ENCODE measurements at regions not wholly inside any gene's neighbourhood (a gene's known extent, or its start where the extent isn't known, plus 50 kb on each side); places are given as distances from the start of the nearest gene placed in this dataset.
A peak's percentile ranks its signal among the peaks of the same experiment; 100 is the strongest.

DNA sequence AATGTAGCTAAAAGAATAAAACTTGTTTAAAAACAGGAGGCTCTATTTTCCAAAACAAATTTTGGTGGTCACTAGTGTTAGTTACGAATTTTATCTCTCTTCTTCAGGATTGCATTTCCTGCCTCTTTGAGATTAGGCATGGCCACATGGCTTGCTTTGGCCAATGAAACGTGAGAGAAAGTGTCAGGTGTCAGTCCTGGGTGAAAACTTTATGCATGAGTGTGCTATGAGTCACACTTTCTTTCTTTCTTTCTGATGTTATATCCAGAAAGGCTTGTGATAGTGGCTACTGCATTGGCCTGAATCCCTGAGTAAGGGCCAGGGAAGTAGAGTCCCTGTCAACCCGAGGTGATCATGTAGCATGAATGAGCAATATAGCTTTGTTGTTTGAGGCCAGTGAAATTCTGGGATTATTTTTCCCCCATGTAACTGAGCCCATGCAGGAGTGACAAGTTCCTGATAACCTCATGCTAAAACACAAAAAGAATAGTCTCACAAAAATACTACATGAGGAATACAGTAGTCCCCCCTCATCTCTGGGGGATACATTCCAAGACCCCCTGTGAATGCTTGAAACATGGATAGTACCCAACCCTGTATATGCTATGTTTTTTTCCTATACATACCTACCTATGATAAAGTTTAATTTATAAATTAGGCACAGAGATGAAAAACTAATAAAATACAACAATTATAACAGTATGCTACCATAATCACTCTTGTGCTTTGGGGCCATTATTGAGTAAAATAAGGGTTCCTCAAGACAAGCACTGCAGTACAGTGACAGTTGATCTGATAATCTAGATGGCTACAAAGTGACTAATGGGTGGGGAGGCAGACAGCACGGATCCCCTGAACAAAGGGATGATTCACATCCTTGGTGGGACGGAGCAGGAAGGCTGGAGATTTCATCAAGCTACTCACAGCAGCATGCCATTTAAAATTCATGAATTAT is 109.5 kb downstream of the CDC42EP3 start (continued):
- no peak for TF ChIP-seq TOE1 (IDR thresholded peaks at IDR 0.05; ENCODE audit: borderline replicate concordance)
- no peak for TF ChIP-seq TOE1 (CRISPR knock-in tag; IDR thresholded peaks at IDR 0.05; ENCODE audit: borderline replicate concordance, low read depth)
- TF ChIP-seq HNRNPK (IDR thresholded peaks at IDR 0.05; ENCODE audit: low read depth, low read length, poor library complexity, severe bottlenecking) = no peak
- 0 out of 2 replicates have a peak, but pooled peaks have one; percentile 19 for TF ChIP-seq ZNF41 (CRISPR knock-in tag; conservative IDR thresholded peaks at IDR 0.05)
- TF ChIP-seq C11orf30 (IDR thresholded peaks at IDR 0.05; ENCODE audit: low read depth) = peak; percentile 43
- TF ChIP-seq, protein P1, sequence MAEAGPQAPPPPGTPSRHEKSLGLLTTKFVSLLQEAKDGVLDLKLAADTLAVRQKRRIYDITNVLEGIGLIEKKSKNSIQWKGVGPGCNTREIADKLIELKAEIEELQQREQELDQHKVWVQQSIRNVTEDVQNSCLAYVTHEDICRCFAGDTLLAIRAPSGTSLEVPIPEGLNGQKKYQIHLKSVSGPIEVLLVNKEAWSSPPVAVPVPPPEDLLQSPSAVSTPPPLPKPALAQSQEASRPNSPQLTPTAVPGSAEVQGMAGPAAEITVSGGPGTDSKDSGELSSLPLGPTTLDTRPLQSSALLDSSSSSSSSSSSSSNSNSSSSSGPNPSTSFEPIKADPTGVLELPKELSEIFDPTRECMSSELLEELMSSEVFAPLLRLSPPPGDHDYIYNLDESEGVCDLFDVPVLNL (CRISPR knock-in tag; IDR thresholded peaks at IDR 0.05; ENCODE audit: low read depth) = no peak
- TF ChIP-seq NFIC (IDR thresholded peaks at IDR 0.05) = peak; percentile 53; the same call in 1 of the 2 replicates
- no peak for TF ChIP-seq ESRRB (CRISPR knock-in tag; IDR thresholded peaks at IDR 0.05; ENCODE audit: borderline replicate concordance)

Data from K562 (cell line).